Gastrocnemius medialis (tissue), 4 donors: ENCODE measurements at regions not wholly inside any gene's neighbourhood (a gene's known extent, or its start where the extent isn't known, plus 50 kb on each side); places are given as distances from the start of the nearest gene placed in this dataset.

Experiments
- POLR2A ChIP-seq, 2 donors: fragments of 450-650 bp; IDR thresholded peaks; one replicate each; pipeline ENCODE4 v1.6.1; 2017; ENCODE audit warnings: antibody characterized with exemption in 2 of 2, mild to moderate bottlenecking in 2 of 2, moderate library complexity in 2 of 2
- TF ChIP-seq, protein P1 (sequence below), 5 experiments: fragments of 450-650 bp in 3 of 5; fragments of 200-600 bp in 2 of 5; sonication (generic) in 2 of 5; IDR thresholded peaks in 4 of 5; conservative IDR thresholded peaks in 1 of 5; 1 replicate in 4 of 5; 2 replicates in 1 of 5; pipeline ENCODE4 v1.5.1; 2016 to 2019; ENCODE audit warnings: antibody characterized with exemption in 5 of 5, mild to moderate bottlenecking in 3 of 5, moderate library complexity in 3 of 5

DNA sequence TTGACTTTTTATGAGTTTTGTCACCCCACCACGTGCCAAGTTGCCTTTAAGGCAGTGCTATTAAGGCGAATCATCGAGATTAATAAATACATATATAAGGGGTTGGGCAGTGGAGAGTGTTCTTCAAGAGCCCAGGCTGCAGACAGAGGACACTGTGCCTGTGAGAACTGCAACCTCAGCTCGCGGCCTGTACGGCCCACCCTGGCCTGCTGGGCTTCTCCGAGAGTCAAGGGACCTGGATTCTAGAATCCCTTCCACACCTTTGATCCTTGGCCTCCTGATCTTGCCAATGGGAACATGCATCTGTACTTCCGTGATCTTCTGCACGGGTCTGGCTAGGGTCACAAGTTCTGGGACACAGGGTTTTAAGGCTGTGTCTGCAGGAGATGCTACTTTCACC lies 54.5 kb downstream of the IRX5 start:
- TF ChIP-seq, protein P1, sequence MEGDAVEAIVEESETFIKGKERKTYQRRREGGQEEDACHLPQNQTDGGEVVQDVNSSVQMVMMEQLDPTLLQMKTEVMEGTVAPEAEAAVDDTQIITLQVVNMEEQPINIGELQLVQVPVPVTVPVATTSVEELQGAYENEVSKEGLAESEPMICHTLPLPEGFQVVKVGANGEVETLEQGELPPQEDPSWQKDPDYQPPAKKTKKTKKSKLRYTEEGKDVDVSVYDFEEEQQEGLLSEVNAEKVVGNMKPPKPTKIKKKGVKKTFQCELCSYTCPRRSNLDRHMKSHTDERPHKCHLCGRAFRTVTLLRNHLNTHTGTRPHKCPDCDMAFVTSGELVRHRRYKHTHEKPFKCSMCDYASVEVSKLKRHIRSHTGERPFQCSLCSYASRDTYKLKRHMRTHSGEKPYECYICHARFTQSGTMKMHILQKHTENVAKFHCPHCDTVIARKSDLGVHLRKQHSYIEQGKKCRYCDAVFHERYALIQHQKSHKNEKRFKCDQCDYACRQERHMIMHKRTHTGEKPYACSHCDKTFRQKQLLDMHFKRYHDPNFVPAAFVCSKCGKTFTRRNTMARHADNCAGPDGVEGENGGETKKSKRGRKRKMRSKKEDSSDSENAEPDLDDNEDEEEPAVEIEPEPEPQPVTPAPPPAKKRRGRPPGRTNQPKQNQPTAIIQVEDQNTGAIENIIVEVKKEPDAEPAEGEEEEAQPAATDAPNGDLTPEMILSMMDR (IDR thresholded peaks at IDR 0.05 in 4 of 5, conservative IDR thresholded peaks at IDR 0.05 in 1 of 5): no peak
- TF ChIP-seq POLR2A (IDR thresholded peaks at IDR 0.05): no peak
